ENCODE measurements at regions not wholly inside any gene's neighbourhood (a gene's known extent, or its start where the extent isn't known, plus 50 kb on each side); places are given as distances from the start of the nearest gene placed in this dataset.

DNA sequence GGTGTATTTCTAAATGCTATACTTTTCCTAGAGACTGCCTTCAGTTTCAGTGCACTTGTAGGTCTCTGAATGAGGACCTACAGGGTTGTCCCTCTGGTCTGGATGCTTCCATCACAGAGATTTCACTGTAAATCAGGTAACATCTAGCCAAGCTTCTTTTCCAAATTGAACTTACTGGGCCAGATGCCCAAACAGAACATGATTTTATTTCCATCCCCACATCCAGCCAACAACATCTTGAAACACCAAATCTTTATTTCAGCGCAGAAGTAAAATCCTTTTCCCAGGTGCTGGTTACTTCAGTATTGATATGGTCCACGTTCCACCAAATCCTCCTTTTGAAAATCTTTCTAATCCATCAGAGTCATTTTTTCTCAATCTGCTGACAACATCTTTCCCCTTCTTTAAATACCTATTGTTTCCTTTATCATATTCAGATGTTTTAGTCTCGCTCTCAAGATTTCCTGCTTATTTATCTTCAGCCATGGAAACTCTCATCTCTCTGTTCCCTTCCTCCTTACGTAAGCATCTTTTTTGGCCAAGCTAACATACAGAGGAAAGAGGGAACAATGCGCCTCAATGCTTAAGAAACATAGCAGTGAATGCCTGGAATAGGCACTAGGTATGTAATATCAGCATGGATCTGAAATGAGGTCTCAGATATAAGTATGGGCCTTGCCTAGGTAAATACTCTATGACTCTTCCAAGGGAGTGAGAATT lies 201.2 kb upstream of the MTNR1B start:
- H3K18ac ChIP-seq (ENCODE audit: extremely low read depth, low read length), result no peak overlapping the region
- H3K23me2 ChIP-seq (ENCODE audit: low read depth, low read length), result no peaks in the 10 kb centered on the region
- no peaks in the 10 kb centered on the region for H3K36me3 ChIP-seq (ENCODE audit: control insufficient read depth in 2 of 4, insufficient read depth in 4 of 4, low read length in 3 of 4)
- ChIA-PET CTCF (ENCODE audit: partially characterized antibody) (interaction anchor here (1.0 kb wide), 1 partner anchor 8 kb away, joined by 3 read pairs; no protein-coding TSS in a partner anchor), POLR2A (ENCODE audit: partially characterized antibody) (no interaction called here)
- H2BK120ac ChIP-seq (replicated peaks; ENCODE audit: low read depth, low read length), result no peak overlapping the region
- FAIRE-seq (no peak), DNase-seq (ENCODE audit: low read depth in 1 of 2, low spot score in 2 of 2) (no peak)
- no peak overlapping the region for H3K27ac ChIP-seq (ENCODE audit: low read depth, low read length)
- no peak overlapping the region for H3K9ac ChIP-seq (replicated peaks in 1 of 4; ENCODE audit: extremely low read depth in 1 of 4, low read depth in 3 of 4, low read length in 3 of 4)
- no peak overlapping the region for H2BK20ac ChIP-seq (ENCODE audit: low read length)
- no peak overlapping the region for H2BK12ac ChIP-seq (ENCODE audit: low read depth, low read length)
- H3K9me3 ChIP-seq (ENCODE audit: insufficient read depth in 2 of 2, low read depth in 1 of 2, low read length in 1 of 2), result no peaks in the 10 kb centered on the region
- H4K20me1 ChIP-seq (replicated peaks in 1 of 2; ENCODE audit: control insufficient read depth in 1 of 2, insufficient read depth in 2 of 2, low read length in 2 of 2), result no peaks in the 10 kb centered on the region
- H3K27me3 ChIP-seq (replicated peaks in 1 of 4; ENCODE audit: control insufficient read depth in 3 of 4, extremely low read depth in 1 of 4, insufficient read depth in 3 of 4, low read length in 3 of 4), result no peaks in the 10 kb centered on the region
- H4K8ac ChIP-seq (ENCODE audit: extremely low read depth, insufficient read depth, low read length), result no peak overlapping the region
- H2AFZ ChIP-seq (ENCODE audit: low read length), result no peak overlapping the region
- peaks cover 0 to 4% (median under 1%) of the 10 kb centered on the region in 4 experiments; a peak in 3 of 7 replicates for H3K4me1 ChIP-seq (replicated peaks in 1 of 4; ENCODE audit: control insufficient read depth in 3 of 4, insufficient read depth in 4 of 4, low read length in 3 of 4)
- H3K79me1 ChIP-seq (ENCODE audit: low read depth, low read length), result no peaks in the 10 kb centered on the region
- H4K91ac ChIP-seq (replicated peaks; ENCODE audit: insufficient read length, low read length), result no peak overlapping the region
- H3K79me2 ChIP-seq (ENCODE audit: control insufficient read depth in 1 of 2, insufficient read depth in 2 of 2, low read length in 2 of 2), result no peaks in the 10 kb centered on the region
- no peak overlapping the region for H2BK15ac ChIP-seq (ENCODE audit: low read length)
- no peak overlapping the region for H2AK5ac ChIP-seq (ENCODE audit: low read depth, low read length)
- WGBS, 2 experiments (ENCODE audit: extremely low coverage in 1 of 2, insufficient coverage in 1 of 2, insufficient read length in 1 of 2, insufficient replicate concordance in 2 of 2, low coverage in 1 of 2, low lambda C conversion rate in 2 of 2, missing lambda C conversion rate in 1 of 2), result 96% methylated on average over 5 of the region's 5 CpGs; no CpG with 5 or more reads in 1 of the 2 experiments
- H3K14ac ChIP-seq (ENCODE audit: insufficient read length), result no peak overlapping the region
- H3K56ac ChIP-seq (replicated peaks; ENCODE audit: insufficient read length, low read depth, low read length), result no peak overlapping the region
- no peak overlapping the region for H3K4ac ChIP-seq (replicated peaks; ENCODE audit: insufficient read length, low read depth, low read length)
- H3K4me2 ChIP-seq (ENCODE audit: insufficient read depth in 1 of 2, low read depth in 2 of 2, low read length in 2 of 2), result no peak overlapping the region
- no peak overlapping the region for H3K23ac ChIP-seq (ENCODE audit: insufficient read length)
- no peak overlapping the region for H2BK5ac ChIP-seq (ENCODE audit: low read depth, low read length)
- H3K4me3 ChIP-seq (ENCODE audit: extremely low read depth in 1 of 4, insufficient read depth in 2 of 4, low read depth in 3 of 4, low read length in 4 of 4), result no peak overlapping the region
- no peak overlapping the region for H4K5ac ChIP-seq (ENCODE audit: insufficient read length, low read depth, low read length)
- TF ChIP-seq TBP (IDR thresholded peaks at IDR 0.05; ENCODE audit: low read depth, low read length), result no peak
- no peak for TF ChIP-seq HDAC6 (IDR thresholded peaks at IDR 0.05; ENCODE audit: low read depth, low read length)
- TF ChIP-seq EP300 (IDR thresholded peaks at IDR 0.05; ENCODE audit: borderline replicate concordance in 1 of 2, low read depth in 2 of 2, low read length in 2 of 2), result no peak
- no peak for TF ChIP-seq EGR1 (IDR thresholded peaks at IDR 0.05; ENCODE audit: borderline replicate concordance, low read depth, low read length)
- no peak for TF ChIP-seq TAF7 (optimal IDR thresholded peaks at IDR 0.05; ENCODE audit: borderline replicate concordance, low read depth, low read length)
- no peak for TF ChIP-seq TCF12 (IDR thresholded peaks at IDR 0.05; ENCODE audit: low read depth, low read length)
- TF ChIP-seq CHD2 (IDR thresholded peaks at IDR 0.05; ENCODE audit: low read length), result no peak
- TF ChIP-seq SIRT6 (IDR thresholded peaks at IDR 0.05; ENCODE audit: low read length), result no peak
- TF ChIP-seq NANOG (IDR thresholded peaks at IDR 0.05; ENCODE audit: insufficient read depth, low read depth, low read length, poor library complexity, severe bottlenecking), result no peak
- TF ChIP-seq CREB1 (IDR thresholded peaks at IDR 0.05), result no peak
- no peak for TF ChIP-seq SAP30 (IDR thresholded peaks at IDR 0.05; ENCODE audit: insufficient read depth, insufficient replicate concordance, low read length)
- TF ChIP-seq RFX5 (IDR thresholded peaks at IDR 0.05; ENCODE audit: borderline replicate concordance, low read depth, low read length), result no peak
- no peak for TF ChIP-seq CBX5 (IDR thresholded peaks at IDR 0.05; ENCODE audit: low read depth, low read length)
- TF ChIP-seq YY1 (IDR thresholded peaks at IDR 0.05; ENCODE audit: low read depth, low read length), result no peak
